ENCODE measurements at regions not wholly inside any gene's neighbourhood (a gene's known extent, or its start where the extent isn't known, plus 50 kb on each side); places are given as distances from the start of the nearest gene placed in this dataset.

DNA sequence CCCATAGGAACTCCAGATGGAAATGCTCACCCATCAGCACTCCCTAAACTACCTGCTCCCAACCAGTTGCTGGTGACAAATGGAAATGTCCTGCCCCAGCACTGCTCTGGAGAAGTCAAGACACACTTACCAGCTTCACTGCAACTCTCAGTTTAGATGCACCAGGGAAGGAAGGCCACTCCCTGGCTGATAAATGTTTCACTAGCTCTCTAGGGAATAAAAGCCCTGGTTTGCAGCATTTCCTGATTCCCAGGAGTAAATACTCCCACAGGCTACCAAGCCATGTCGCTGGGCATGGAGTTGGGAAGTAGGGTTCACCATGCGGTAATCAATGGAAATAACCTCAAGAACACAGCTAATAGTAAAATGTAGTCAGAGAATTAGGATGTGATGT, 112.0 kb upstream of the NEO1 start:
- TF ChIP-seq, protein P1, sequence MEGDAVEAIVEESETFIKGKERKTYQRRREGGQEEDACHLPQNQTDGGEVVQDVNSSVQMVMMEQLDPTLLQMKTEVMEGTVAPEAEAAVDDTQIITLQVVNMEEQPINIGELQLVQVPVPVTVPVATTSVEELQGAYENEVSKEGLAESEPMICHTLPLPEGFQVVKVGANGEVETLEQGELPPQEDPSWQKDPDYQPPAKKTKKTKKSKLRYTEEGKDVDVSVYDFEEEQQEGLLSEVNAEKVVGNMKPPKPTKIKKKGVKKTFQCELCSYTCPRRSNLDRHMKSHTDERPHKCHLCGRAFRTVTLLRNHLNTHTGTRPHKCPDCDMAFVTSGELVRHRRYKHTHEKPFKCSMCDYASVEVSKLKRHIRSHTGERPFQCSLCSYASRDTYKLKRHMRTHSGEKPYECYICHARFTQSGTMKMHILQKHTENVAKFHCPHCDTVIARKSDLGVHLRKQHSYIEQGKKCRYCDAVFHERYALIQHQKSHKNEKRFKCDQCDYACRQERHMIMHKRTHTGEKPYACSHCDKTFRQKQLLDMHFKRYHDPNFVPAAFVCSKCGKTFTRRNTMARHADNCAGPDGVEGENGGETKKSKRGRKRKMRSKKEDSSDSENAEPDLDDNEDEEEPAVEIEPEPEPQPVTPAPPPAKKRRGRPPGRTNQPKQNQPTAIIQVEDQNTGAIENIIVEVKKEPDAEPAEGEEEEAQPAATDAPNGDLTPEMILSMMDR (IDR thresholded peaks at IDR 0.05), result no peak
- no peak for TF ChIP-seq POLR2A (IDR thresholded peaks at IDR 0.05)

Measured in prostate gland (tissue), 2 donors.